Adrenal gland (tissue), 5 donors: ENCODE measurements at regions not wholly inside any gene's neighbourhood (a gene's known extent, or its start where the extent isn't known, plus 50 kb on each side); places are given as distances from the start of the nearest gene placed in this dataset.

Experiments used
- POLR2A ChIP-seq, 2 donors: fragments of 450-650 bp; IDR thresholded peaks; one replicate each; pipeline ENCODE4 v1.6.1; 2017; ENCODE audit warnings: antibody characterized with exemption in 2 of 2, mild to moderate bottlenecking in 2 of 2, moderate library complexity in 1 of 2
- TF ChIP-seq, protein P1 (sequence below), 6 experiments: fragments of 450-650 bp in 4 of 6; fragments of 200-600 bp in 2 of 6; sonication (generic) in 1 of 6; IDR thresholded peaks; 1 replicate in 5 of 6; 2 replicates in 1 of 6; pipeline versions ENCODE4 v1.5.1 to v1.8.0; 2016 to 2021; ENCODE audit warnings: antibody characterized with exemption in 6 of 6, mild to moderate bottlenecking in 2 of 6, moderate library complexity in 1 of 6
- donor health status: DM: no; HTN: no; CAD: no.

DNA sequence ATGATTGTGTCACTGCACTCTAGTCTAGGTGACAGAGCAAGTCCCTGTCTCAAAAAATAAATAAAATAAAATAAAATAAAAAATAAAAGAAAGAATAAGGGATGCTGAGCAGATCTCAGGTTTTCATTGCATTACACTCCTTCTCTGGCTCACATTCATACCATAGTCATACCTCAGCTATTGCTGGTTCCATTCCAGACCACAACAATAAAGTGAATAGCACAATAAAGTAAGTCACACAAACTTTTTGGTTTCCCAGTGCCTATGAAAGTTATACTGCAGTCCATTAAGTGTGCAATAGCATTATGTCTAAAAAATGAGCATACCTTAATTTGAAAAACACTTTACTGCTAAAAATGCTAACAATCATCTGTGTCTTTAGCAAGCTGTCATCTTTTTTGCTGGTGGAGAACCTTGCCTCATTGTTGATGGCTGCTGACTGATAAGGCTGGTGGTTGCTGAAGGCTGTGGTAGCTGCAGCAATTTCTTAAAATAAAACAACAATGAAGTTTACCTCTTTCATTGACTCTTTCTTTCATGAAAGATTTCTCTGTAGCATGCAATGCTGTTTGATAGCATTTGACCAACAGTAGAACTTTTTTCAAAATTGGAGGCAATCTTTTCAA lies 415.7 kb downstream of the ZNF608 start:
- no peak for TF ChIP-seq POLR2A (IDR thresholded peaks at IDR 0.05)
- TF ChIP-seq, protein P1, sequence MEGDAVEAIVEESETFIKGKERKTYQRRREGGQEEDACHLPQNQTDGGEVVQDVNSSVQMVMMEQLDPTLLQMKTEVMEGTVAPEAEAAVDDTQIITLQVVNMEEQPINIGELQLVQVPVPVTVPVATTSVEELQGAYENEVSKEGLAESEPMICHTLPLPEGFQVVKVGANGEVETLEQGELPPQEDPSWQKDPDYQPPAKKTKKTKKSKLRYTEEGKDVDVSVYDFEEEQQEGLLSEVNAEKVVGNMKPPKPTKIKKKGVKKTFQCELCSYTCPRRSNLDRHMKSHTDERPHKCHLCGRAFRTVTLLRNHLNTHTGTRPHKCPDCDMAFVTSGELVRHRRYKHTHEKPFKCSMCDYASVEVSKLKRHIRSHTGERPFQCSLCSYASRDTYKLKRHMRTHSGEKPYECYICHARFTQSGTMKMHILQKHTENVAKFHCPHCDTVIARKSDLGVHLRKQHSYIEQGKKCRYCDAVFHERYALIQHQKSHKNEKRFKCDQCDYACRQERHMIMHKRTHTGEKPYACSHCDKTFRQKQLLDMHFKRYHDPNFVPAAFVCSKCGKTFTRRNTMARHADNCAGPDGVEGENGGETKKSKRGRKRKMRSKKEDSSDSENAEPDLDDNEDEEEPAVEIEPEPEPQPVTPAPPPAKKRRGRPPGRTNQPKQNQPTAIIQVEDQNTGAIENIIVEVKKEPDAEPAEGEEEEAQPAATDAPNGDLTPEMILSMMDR (IDR thresholded peaks at IDR 0.05): no peak
